Stimulated activated naive CD4-positive, alpha-beta T cell treated with Interleukin-2 at 50 U/mL for 16 hours (primary cell): ENCODE measurements at regions not wholly inside any gene's neighbourhood (a gene's known extent, or its start where the extent isn't known, plus 50 kb on each side); places are given as distances from the start of the nearest gene placed in this dataset.

ENCODE experiments used
- DNase-seq: peaks from one replicate; lab custom pipeline; 2025; lab: John Stamatoyannopoulos, UW

DNA sequence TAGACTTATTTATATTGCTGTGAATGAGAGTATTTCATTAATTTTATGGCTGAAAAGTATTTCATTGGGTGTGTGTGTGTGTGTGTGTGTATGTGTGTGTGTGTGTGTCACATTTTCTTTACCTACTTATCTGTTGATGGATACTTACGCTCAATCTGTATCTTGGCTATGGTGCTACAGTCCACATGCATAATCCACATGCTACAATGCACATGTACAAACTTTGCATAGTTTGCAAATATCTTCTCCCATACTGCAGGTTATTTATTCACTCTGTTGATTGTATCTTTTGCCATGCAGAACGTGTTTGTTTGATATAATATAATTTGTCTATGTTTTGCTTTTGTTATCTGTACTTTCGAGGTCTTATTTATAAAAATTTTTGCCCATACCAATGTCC, 167.8 kb downstream of the RAB28 start:
- DNase-seq = no peak

DNA sequence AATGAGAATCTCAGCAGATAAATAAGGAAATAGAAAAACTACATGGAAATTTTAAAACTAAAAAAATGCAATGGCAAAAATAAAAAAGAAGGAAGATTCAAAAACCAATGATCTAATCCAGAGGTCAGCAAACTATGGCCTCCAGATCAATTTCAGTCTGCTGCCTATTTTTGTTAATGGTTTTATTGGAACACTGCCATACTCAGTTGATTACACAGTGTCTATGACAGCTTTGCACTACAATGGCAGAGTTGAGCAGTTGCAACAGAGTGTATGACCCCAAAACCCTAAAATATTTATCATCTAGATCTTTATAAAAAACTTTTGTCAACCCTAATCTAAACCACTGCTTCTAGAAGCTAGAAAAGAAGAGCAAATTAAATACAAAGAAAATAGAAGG, 170.3 kb downstream of the RAB28 start:
- no peak for DNase-seq

DNA sequence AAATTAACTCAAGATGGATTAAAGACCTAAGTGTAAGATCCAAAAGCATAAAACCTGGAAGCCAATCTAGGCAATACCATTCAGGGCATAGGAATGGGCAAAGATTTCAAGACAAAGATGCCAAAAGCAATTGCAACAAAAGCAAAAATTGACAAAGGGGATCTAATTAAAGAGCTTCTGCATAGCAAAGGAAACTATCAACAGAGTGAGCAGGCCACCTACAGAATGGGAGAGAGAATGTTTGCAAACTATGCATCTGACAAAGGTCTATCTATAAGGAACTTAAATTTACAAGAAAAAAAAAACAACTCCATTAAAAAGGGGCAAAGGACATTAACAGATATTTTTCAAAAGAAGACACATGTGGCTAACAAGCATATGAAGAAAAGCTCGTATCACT, 171.9 kb downstream of the RAB28 start:
- DNase-seq = no peak

DNA sequence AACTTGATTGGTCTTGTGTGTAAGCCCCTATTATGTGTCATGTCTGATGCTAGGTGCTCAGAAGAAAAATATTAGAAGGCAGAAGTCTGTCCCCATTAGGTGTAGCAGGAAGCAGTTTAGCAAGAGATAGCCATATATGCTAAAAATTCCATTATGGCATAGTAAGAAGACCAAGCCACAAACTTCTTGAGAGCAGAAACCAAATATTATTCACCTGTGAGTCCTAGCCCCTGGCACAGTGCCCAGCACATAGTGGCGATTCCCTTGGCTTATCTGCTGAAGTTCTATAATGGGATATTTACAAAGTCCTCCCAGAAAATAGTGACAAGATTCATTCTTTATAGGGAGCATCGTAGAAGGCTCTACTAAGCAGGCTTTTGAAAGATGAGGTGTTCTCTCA, 174.4 kb downstream of the RAB28 start:
- no peak for DNase-seq

DNA sequence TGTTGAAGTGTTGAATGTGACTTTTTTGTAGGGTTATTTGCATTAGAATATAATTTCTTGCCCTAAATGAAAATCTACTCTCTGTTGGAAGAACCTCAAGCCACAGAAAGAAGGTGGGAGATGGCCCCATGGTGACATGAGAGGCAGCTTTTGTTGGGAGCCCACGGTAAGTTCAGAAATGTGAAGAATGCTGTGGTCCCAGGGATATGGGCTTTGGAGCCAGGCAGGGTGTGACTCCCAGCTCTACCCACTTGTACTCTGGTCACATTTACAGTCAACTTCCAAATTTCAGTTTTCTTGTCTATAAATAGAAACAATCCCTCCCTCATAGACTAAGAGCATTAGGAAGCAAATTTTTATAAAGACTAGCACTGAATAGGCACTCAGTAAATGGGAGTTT, 177.8 kb downstream of the RAB28 start:
- no peak for DNase-seq

DNA sequence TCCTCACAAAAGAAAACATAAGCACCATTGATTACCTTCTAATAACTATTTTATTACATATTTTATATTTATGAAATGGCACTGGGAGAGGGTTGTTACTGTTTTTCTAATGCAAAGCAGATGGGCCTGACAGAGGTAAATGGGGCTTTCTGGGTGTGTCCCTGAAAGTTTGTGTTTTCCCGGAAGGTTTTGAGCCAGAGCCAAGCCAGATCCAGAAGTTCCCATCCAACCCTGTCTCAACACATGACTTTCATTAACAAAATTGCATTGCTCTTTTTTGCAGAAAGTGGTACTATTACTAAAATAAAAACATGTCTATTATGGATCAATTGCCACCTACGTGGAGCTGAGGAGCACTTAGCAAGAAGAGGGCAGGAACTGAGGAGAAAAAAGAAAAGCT, 181.3 kb downstream of the RAB28 start:
- DNase-seq = no peak

DNA sequence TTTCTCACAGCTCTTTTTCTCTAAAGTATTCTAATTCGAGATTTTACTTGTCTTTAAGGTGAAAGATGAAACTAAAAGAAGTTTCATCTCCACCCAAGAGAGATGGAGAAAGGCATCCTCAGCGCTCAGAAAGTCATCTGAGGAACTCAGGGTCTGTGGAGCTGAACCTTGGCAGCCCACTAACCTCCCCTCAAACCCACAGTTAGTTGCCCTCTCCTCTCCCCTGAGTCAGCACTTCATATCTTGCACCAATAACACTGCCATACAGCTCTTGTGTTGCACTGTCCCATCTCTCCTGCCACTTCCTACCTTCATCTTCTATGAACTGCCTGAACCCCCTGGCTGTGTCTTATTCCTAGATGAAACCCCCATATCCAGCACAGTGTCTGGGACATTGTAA, 184.8 kb downstream of the RAB28 start:
- no peak for DNase-seq

DNA sequence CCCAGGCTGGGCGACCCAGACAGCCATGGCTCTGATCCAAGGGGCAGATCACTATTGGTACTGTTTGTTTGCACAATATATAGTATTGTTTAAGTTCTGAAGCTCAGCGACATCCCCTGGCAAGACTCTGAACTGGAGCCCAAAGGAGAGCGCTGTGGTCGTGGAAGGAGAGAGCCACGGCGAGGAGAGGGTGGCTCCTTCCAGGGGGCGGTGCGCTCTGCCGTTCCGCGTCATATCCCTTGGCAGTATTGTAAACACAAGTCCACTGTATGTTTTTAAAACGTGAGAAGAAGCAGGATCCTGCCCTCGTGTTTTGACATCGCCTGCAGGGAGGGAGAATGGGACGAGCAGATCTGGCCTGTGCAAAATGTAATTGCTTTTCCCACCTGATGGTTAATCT, 185.5 kb downstream of the RAB28 start:
- no peak for DNase-seq

DNA sequence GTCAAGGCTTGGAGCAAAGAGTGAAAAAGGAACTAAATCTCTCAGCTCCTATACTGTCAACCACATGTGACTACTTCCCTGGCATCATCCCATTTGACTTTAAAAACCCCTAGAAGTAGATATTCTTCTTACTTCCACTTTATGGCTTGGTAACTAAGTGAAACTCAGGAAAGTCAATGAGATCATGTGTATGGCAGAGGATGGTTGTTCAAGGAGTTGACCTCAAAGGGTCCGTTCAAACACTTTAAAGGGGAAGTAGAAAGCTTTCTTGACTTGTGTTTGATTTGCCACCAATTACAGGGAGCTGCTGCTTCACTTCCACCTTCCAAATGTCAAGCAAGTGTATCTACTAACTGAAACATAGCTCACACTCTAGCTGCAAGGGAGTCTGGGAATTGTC, 187.2 kb downstream of the RAB28 start:
- no peak for DNase-seq

DNA sequence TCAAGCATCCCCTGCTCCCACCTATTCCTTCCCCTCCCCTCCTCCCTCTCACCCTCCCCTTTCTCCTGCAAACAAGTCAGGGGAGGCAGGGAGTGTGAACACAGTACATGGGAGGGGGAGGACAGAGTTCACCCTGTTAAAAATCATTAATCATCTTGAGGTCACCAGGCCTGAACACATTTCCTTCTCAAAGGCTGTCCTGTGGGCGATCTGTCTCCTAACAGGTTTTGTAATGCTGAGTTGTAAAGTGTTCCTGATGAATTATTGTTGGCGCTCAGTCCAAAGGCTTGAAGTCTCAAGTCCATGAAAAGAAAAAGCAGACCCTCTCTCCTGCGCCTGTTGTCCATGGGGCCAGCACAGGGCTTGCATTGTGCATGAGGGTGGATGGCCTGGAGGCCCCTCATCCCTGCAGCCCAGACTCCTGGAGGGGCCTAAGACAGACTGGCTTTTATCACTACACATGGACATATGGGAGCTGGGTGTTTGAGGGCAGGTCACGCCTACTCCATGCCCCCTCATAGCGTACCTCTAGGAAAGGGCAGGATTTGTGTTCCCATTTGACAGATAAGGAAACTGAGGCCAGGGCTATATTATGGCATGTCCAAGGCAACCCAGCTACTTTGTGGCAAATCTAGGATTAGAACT, 189.1 kb downstream of the RAB28 start:
- DNase-seq = no peak

DNA sequence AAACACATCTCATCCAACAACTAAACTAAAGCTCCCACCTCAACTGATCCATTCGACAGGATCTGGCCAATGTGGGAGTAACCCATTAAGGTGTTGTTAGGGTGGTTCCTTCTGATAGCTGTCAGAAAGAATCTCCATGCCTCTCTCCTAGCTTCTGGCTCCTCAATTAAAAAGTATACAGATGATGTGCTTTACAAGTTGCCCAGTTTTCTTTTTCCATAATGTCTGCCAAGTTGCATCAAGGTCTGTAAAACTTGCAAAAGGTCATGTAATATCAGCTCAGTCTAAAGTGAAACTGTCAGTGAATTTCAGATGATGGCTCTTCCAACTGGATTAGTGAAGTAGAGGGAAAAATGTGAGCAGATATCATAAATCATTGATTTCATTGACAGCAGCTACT, 191.8 kb downstream of the RAB28 start:
- DNase-seq = no peak

DNA sequence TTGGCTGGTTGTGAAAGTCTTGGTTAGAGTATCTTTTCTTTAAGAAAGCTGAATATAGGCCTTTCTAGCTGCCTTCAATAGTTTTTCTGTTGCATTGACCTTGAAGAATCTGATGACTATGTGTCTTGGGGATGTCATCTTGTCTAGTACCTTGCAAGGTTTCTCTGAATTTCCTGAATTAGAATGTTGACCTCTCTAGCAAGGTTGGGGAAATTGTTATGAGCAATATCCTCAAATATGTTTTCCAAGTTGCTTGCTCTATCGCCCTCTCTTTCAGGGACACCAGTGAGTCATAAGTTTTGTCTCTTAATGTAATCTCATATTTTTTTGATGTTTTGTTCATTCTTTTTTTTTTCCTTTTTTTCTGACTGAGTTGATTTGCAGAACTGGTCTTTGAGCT, 194.7 kb downstream of the RAB28 start:
- DNase-seq = no peak

DNA sequence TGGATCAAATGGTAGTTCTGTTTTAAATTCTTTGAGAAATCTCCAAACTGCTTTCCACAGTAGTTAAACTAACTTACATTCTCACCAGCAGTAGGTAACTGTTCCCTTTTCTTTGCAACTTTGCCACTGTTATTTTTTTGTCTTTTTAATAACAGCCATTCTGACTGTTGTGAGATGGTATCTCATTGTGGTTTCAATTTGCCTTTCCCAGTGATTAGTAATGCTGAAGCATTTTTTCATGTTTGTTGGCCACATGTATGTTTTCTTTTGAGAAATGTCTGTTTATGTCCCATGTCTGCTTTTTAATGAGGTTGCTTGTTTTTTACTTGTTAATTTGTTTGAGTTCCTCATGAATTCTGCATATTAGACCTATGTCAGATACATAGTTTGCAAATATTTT, 198.8 kb downstream of the RAB28 start:
- no peak for DNase-seq

DNA sequence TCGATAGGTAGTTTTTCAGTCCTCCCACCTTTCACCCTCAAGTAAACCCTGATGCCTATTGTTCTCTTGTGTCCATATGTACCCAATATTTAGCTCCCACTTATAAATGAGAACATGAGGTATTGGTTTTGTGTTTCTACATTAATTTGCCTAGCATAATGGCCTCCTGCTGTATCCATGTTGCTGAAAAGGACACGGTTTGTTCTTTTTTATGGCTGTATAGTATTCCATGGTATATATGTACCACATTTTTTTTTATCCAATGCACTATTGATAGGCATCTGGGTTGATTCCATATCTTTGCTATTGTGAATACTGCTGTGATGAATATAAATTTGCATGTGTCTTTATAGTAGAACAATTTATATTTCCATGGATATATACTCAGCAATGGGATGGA, 199.2 kb downstream of the RAB28 start:
- no peak for DNase-seq

DNA sequence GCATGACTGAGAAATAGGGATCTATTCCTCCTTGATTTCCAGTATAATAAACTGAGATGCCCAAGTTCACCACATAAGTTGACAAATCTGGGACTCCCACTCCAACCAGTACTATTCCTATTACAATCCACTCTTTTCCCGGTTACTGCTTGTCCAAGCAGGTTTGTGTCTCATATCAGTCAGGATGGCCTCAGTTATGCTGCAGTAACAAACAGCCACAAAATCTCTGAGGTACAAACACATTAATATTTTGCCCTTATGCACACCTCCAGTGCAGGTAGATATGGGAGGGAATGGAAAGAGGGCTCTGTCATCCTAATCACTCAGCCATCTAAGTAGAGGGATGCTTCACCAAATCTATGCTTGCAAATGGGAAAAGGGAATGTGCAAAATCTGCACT, 207.8 kb downstream of the RAB28 start:
- DNase-seq = no peak

DNA sequence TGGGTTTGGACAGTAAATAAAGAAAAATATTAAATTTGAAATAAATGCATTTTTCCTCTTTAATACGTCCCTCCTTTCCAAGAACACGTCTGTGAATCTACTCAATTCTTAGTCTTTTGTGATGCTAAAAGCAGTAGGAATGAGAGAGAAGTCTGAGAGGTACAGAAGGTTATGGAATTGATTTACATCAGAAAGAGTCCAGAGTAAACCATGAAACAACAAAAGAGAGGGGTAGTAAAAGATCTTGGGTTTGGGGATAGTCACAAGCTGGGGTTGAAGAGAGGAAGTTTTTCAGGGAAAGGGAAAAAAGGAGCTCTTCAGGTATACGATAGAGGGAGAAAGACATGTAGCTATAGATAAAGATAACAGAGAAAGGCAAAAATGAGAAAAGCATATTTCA, 215.4 kb downstream of the RAB28 start:
- no peak for DNase-seq

DNA sequence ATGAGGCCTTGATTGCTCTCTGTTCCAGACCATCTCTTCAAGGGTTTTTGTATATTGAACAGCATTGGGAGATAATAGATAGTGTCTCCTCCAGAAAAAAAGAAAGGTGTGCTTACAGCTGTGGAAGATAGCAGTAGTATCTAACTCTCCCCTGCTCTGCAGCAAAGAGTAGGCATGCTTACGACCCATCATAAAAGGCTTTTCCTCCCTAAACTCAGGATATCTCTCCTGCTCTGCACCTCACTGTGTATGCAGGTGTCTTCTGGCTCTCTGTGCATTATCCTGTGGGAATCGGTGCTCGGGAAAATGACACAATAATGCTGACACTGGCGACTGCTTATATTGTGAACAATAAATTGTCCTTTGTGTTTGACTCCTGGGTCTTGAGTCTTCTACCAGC, 216.0 kb downstream of the RAB28 start:
- DNase-seq = no peak

DNA sequence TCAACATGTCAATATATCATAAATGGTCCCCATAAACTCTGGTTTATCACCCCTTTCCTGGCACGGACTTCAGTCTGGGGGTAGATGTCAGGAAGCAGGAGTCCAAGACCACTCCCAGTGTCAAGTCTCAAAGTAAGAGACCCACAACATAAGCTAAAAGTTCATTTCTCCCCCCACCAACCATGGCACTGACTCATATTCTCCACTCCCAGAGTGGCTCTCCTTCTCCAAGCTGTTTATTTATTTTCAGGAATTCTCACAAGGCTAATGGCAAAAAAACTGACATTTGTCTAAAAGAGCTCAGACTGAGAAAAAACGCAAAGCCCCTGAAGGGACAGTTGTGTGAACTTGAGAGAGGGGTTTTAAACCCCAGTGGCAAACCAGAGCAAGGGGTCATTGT, 217.0 kb downstream of the RAB28 start:
- no peak for DNase-seq

DNA sequence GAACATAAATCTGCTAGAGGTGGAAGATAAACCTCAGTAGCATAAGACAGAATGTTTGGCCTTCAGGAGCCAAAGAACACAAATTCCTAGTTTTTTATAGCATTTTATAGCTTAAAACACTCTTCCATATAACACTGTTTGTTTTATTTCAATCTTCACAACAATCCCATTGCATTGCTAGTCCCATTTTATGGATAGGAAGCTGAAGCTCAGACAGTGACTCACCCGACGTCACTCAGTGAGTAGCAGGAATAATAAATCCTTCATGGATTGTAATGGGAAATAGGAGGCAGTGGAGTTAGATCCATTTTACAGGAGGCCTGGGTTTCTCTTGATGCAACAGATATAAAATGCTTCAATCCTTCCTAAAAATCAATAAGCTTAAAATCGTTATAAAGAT, 217.5 kb downstream of the RAB28 start:
- DNase-seq = no peak

DNA sequence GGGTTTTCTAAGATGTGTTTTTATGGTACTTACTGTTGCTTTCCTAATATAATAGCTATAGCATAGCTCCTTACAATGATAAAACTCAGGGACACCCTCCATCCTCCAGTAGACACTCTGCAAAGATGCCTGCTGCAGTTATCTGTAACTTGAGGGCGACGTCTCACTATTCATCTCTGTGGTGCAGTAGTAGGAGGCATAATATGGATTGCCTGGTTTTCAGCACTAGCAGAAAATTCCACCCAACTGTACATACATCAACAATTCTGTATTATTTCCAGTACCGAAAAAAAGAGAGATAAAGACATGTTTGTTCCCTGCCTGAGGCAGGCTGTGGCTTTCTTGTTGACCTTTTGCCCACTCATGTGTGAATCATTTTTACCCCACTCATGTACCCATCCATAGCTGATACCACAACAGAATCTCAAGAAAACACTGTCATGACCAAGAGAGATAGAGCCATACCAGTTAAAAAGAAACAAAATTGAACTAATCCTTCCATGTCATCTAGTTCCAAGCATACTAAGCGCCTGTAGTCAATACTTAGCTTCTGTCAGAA, 220.1 kb downstream of the RAB28 start:
- no peak for DNase-seq

DNA sequence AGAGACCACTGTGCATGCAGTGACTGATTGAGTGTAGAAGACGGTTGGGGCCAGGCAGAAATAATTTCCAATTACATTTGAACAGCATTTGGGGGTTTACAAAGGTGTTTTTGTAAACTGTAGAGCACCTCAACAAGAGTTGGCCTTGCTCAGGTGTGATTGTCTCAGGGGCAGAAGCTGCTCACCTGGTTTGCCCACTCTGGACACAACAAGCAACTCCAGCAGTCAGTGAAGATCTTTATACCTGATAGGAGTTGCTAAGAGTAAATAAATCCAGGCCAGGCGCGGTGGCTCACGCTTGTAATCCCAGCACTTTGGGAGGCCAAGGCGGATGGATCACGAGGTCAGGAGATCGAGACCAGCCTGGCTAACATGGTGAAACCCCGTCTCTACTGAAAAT, 221.3 kb downstream of the RAB28 start:
- DNase-seq = no peak

DNA sequence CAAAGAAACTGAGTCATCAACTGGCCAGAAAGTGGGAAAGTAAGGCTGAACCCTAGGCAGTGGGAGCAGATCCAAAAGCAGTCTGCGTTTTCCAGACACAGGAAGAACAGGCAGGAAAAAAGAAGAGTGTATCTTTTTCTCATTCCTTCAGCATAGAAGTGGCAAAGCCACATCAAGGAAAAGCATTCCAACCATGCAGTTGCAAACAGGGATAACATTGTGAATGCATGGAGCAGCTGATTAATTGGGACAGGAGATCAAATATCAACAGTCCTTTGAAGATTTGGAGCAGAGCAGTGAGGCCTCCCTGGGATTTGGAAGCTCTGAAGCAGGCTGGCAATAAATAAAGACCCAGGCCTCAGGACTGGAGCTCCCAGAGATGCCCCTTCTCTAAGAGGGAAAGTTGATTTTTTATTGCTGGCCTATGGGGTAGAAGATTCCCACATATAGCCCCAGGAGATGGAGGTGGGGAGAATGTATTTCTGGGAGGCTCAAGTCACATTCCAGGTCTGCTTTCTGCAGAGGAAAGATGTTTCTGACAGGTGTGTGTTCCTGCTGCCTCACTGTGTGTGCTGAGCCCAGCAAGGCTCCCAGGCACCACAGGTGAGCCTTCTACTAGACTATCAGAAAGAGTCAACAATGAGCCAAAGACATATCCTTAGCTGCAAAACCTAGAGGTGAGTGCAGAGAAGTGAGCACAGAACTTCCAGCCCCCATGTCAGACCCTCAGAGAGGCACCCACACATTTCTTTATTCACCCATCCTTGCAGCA, 222.5 kb downstream of the RAB28 start:
- DNase-seq = no peak

DNA sequence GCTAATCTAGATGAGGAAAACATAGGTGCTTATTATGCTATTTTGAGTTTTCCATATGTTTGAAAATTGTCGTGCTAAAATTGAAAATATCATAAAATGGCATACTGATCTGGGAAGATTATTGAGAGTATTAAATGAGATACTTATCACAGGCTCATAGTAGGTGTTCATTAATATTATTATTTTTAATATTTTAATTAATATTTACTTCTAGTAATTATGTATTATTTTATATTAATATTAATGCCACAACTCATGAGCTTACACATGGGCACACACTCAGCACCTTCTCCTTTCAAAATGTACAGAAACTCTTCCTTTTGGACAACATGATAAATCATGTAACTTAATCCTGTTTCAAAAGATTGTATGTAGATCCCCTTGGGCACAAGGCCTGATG, 223.6 kb downstream of the RAB28 start:
- DNase-seq = no peak

DNA sequence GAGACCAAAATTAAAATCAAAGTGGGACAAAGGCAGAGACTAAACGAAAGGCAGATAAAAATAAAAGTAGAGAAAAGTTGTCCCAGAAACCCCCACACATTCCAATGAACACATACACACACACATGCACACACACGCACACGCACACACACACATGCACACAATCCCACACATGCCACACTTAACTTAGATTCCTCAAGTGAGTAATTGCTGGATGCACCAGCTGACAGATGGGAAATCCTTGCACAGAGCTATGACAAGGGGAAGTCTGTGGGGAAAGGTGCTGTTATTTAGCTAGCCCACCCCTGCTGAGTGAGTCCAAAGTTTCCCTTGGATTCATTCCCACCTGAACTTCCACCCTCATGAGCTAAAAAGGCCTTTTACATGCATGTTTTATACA, 233.9 kb downstream of the RAB28 start:
- DNase-seq = no peak
